H1 (cell line): ENCODE measurements at regions not wholly inside any gene's neighbourhood (a gene's known extent, or its start where the extent isn't known, plus 50 kb on each side); places are given as distances from the start of the nearest gene placed in this dataset.

Source experiments
- CTCF ChIA-PET: fragments of 300-600 bp; sonication (Branson Sonifier 250); formaldehyde crosslinking; loops from one replicate; lab custom pipeline; 2021; ENCODE audit not compliant: partially characterized antibody; lab: Charles Lee
- POLR2A ChIA-PET: fragments of 300-600 bp; sonication (Branson Sonifier 250); formaldehyde crosslinking; loops from one replicate; lab custom pipeline; 2021; ENCODE audit warnings: inconsistent platforms; ENCODE audit not compliant: partially characterized antibody; lab: Charles Lee
- DNase-seq, 2 experiments: peaks; one replicate each; pipeline versions ENCODE4 v3.0.0 to v3.0.0-alpha.2; 2010 to 2022; ENCODE audit warnings: low spot score in 2 of 2, low read depth in 1 of 2, mixed read lengths in 1 of 2
- FAIRE-seq: peaks from 2 replicates; lab custom pipeline; 2011; peaks lifted over from hg19 to GRCh38; lab: Jason Lieb, UNC
- H2AFZ ChIP-seq: 2 replicates; pipeline ENCODE4 v1.8.1; 2012; ENCODE audit warnings: low read length, inconsistent platforms
- H2AK5ac ChIP-seq: 2 replicates; pipeline ENCODE4 v1.6.1; 2013; ENCODE audit warnings: low read depth, low read length
- H2BK120ac ChIP-seq: replicated peaks from 2 replicates; pipeline ENCODE3; 2013; ENCODE audit warnings: low read depth, low read length, inconsistent platforms
- H2BK12ac ChIP-seq: 2 replicates; pipeline ENCODE4 v1.6.1; 2013; ENCODE audit warnings: low read depth, low read length
- H2BK15ac ChIP-seq: 2 replicates; pipeline ENCODE4 v1.6.1; 2013; ENCODE audit warnings: low read length
- H2BK20ac ChIP-seq: 2 replicates; pipeline ENCODE4 v1.6.1; 2013; ENCODE audit warnings: low read length
- H2BK5ac ChIP-seq: 2 replicates; pipeline ENCODE4 v1.6.1; 2013; ENCODE audit warnings: low read depth, low read length
- H3K14ac ChIP-seq: 2 replicates; pipeline ENCODE4 v1.6.1; 2013; ENCODE audit warnings: inconsistent platforms; ENCODE audit not compliant: insufficient read length
- H3K18ac ChIP-seq: 2 replicates; pipeline ENCODE4 v1.6.1; 2013; ENCODE audit warnings: low read length; ENCODE audit errors: extremely low read depth
- H3K23ac ChIP-seq: 2 replicates; pipeline ENCODE4 v1.6.1; 2013; ENCODE audit warnings: inconsistent platforms; ENCODE audit not compliant: insufficient read length
- H3K23me2 ChIP-seq: 2 replicates; pipeline ENCODE4 v1.6.1; 2013; ENCODE audit warnings: low read depth, low read length
- H3K27ac ChIP-seq: 2 replicates; pipeline ENCODE4 v1.6.1; 2011; ENCODE audit warnings: low read depth, low read length, inconsistent platforms
- H3K27me3 ChIP-seq, 4 experiments: replicated peaks in 1 of 4; 1 replicate in 1 of 4; 2 replicates in 3 of 4; pipeline versions ENCODE4 v1.6.1 to v1.8.1; 2011 to 2013; ENCODE audit warnings: low read length in 3 of 4, mild to moderate bottlenecking in 3 of 4, inconsistent platforms in 2 of 4, mixed read lengths in 2 of 4, moderate library complexity in 1 of 4; ENCODE audit not compliant: control insufficient read depth in 3 of 4, insufficient read depth in 3 of 4; ENCODE audit errors: extremely low read depth in 1 of 4
- H3K36me3 ChIP-seq, 4 experiments: 2 replicates each; pipeline versions ENCODE4 v1.6.1 to v1.8.1; 2011 to 2013; ENCODE audit warnings: mild to moderate bottlenecking in 4 of 4, low read length in 3 of 4, moderate library complexity in 2 of 4, control low read depth in 1 of 4, inconsistent platforms in 1 of 4; ENCODE audit not compliant: insufficient read depth in 4 of 4, control insufficient read depth in 2 of 4
- H3K4ac ChIP-seq: replicated peaks from 2 replicates; pipeline ENCODE3; 2013; ENCODE audit warnings: low read length, low read depth, mixed read lengths, inconsistent platforms; ENCODE audit not compliant: insufficient read length
- H3K4me1 ChIP-seq, 4 experiments: replicated peaks in 1 of 4; 1 replicate in 1 of 4; 2 replicates in 3 of 4; pipeline versions ENCODE4 v1.6.1 to v1.8.1; 2011 to 2013; ENCODE audit warnings: low read length in 3 of 4, inconsistent platforms in 2 of 4, mixed read lengths in 1 of 4; ENCODE audit not compliant: insufficient read depth in 4 of 4, control insufficient read depth in 3 of 4
- H3K4me2 ChIP-seq, 2 experiments: 2 replicates each; pipeline versions ENCODE4 v1.6.1 to v1.8.1; 2011 to 2013; ENCODE audit warnings: low read depth in 2 of 2, low read length in 2 of 2, control low read depth in 1 of 2, inconsistent platforms in 1 of 2, mild to moderate bottlenecking in 1 of 2; ENCODE audit not compliant: insufficient read depth in 1 of 2
- H3K4me3 ChIP-seq, 4 experiments: fragments of 200-600, 300-600 bp in 1 of 4; sonication (generic), shearing (Covaris generic), sonication (Bioruptor Twin) in 1 of 4; 2 replicates each; pipeline versions ENCODE4 v1.5.1 to v1.8.1; 2011 to 2016; ENCODE audit warnings: low read length in 4 of 4, low read depth in 3 of 4, control low read depth in 2 of 4, inconsistent platforms in 2 of 4, mild to moderate bottlenecking in 2 of 4, mixed read lengths in 1 of 4, moderate library complexity in 1 of 4; ENCODE audit not compliant: insufficient read depth in 2 of 4; ENCODE audit errors: extremely low read depth in 1 of 4
- H3K56ac ChIP-seq: replicated peaks from 2 replicates; pipeline ENCODE3; 2013; ENCODE audit warnings: low read depth, mild to moderate bottlenecking, mixed read lengths, low read length, inconsistent platforms; ENCODE audit not compliant: insufficient read length
- H3K79me1 ChIP-seq: 2 replicates; pipeline ENCODE4 v1.6.1; 2013; ENCODE audit warnings: low read depth, low read length, control low read depth
- H3K79me2 ChIP-seq, 2 experiments: 2 replicates each; pipeline versions ENCODE4 v1.6.1 to v1.8.1; 2012 to 2013; ENCODE audit warnings: low read length in 2 of 2, mild to moderate bottlenecking in 2 of 2, inconsistent platforms in 1 of 2; ENCODE audit not compliant: insufficient read depth in 2 of 2, control insufficient read depth in 1 of 2
- H3K9ac ChIP-seq, 4 experiments: replicated peaks in 1 of 4; 1 replicate in 1 of 4; 2 replicates in 3 of 4; pipeline versions ENCODE4 v1.6.1 to v1.8.1; 2011 to 2013; ENCODE audit warnings: low read depth in 3 of 4, low read length in 3 of 4, control low read depth in 2 of 4, mild to moderate bottlenecking in 2 of 4, moderate library complexity in 2 of 4, inconsistent platforms in 1 of 4; ENCODE audit errors: extremely low read depth in 1 of 4
- H3K9me3 ChIP-seq, 2 experiments: 2 replicates each; pipeline versions ENCODE4 v1.6.1 to v1.8.1; 2012 to 2013; ENCODE audit warnings: mild to moderate bottlenecking in 2 of 2, moderate library complexity in 2 of 2, control low read depth in 1 of 2, inconsistent platforms in 1 of 2, low read depth in 1 of 2, low read length in 1 of 2, mixed read lengths in 1 of 2; ENCODE audit not compliant: insufficient read depth in 2 of 2
- H4K20me1 ChIP-seq, 2 experiments: replicated peaks in 1 of 2; 2 replicates each; pipeline versions ENCODE3 to v1.8.1; 2011 to 2013; ENCODE audit warnings: inconsistent platforms in 2 of 2, low read length in 2 of 2, mild to moderate bottlenecking in 1 of 2; ENCODE audit not compliant: insufficient read depth in 2 of 2, control insufficient read depth in 1 of 2
- H4K5ac ChIP-seq: 2 replicates; pipeline ENCODE4 v1.6.1; 2013; ENCODE audit warnings: low read length, low read depth, mixed read lengths, inconsistent platforms; ENCODE audit not compliant: insufficient read length
- H4K8ac ChIP-seq: 2 replicates; pipeline ENCODE4 v1.8.0; 2013; ENCODE audit warnings: mild to moderate bottlenecking, moderate library complexity, low read length, inconsistent platforms; ENCODE audit not compliant: insufficient read depth; ENCODE audit errors: extremely low read depth
- H4K91ac ChIP-seq: replicated peaks from 2 replicates; pipeline ENCODE3; 2013; ENCODE audit warnings: low read length, mixed read lengths, inconsistent platforms; ENCODE audit not compliant: insufficient read length
- ATF3 ChIP-seq: IDR thresholded peaks from 2 replicates; pipeline ENCODE4 v1.6.1; 2011; ENCODE audit warnings: low read depth, mild to moderate bottlenecking, low read length; ENCODE audit not compliant: insufficient read depth
- BACH1 ChIP-seq: IDR thresholded peaks from 2 replicates; pipeline ENCODE4 v1.6.1; 2012; ENCODE audit warnings: low read length, improper control_type of control experiment
- CREB1 ChIP-seq: IDR thresholded peaks from 2 replicates; pipeline ENCODE4 v1.6.1; 2012; ENCODE audit warnings: inconsistent platforms
- EZH2 ChIP-seq: fragments of 200-600 bp; sonication (generic); IDR thresholded peaks from 2 replicates; pipeline ENCODE4 v1.7.1; 2012; ENCODE audit warnings: low read depth, mild to moderate bottlenecking, moderate library complexity, low read length, inconsistent platforms; ENCODE audit not compliant: severe bottlenecking
- KDM4A ChIP-seq: IDR thresholded peaks from one replicate; pipeline ENCODE4 v1.7.1; 2012; ENCODE audit warnings: low read depth, mild to moderate bottlenecking, moderate library complexity, low read length, inconsistent platforms; ENCODE audit not compliant: severe bottlenecking
- RFX5 ChIP-seq: IDR thresholded peaks from 2 replicates; pipeline ENCODE4 v1.6.1; 2011; ENCODE audit warnings: low read depth, low read length, improper control_type of control experiment, borderline replicate concordance
- SAP30 ChIP-seq: fragments of 300-600 bp; sonication (generic); IDR thresholded peaks from 2 replicates; pipeline ENCODE4 v1.7.1; 2012; ENCODE audit warnings: low read length, moderate library complexity, mild to moderate bottlenecking, inconsistent platforms; ENCODE audit not compliant: insufficient read depth, insufficient replicate concordance
- SIRT6 ChIP-seq: IDR thresholded peaks from one replicate; pipeline ENCODE4 v1.7.1; 2012; ENCODE audit warnings: low read length, inconsistent platforms
- SP2 ChIP-seq: IDR thresholded peaks from 2 replicates; pipeline ENCODE4 v1.6.1; 2012; ENCODE audit warnings: mild to moderate bottlenecking, low read length, inconsistent platforms
- SRF ChIP-seq: IDR thresholded peaks from 2 replicates; pipeline ENCODE4 v1.6.1; 2011; ENCODE audit warnings: mild to moderate bottlenecking, low read depth, low read length, moderate library complexity
- TAF7 ChIP-seq: optimal IDR thresholded peaks from 2 replicates; pipeline ENCODE3; 2011; ENCODE audit warnings: low read depth, mild to moderate bottlenecking, inconsistent platforms, low read length, moderate library complexity, borderline replicate concordance
- WGBS, 2 experiments: shearing (Covaris generic) in 1 of 2; methylation state at CpG; one replicate each; pipeline versions ENCODE4 v1.1.6 to v1.1.7; 2013 to 2015; ENCODE audit warnings: low lambda C conversion rate in 2 of 2, mixed read lengths in 2 of 2, inconsistent platforms in 1 of 2, low coverage in 1 of 2, missing lambda C conversion rate in 1 of 2; ENCODE audit not compliant: insufficient replicate concordance in 2 of 2, insufficient coverage in 1 of 2, insufficient read length in 1 of 2; ENCODE audit errors: extremely low coverage in 1 of 2, missing lambda C conversion rate in 1 of 2; 5-methylcytosine and 5-hydroxymethylcytosine counted together

DNA sequence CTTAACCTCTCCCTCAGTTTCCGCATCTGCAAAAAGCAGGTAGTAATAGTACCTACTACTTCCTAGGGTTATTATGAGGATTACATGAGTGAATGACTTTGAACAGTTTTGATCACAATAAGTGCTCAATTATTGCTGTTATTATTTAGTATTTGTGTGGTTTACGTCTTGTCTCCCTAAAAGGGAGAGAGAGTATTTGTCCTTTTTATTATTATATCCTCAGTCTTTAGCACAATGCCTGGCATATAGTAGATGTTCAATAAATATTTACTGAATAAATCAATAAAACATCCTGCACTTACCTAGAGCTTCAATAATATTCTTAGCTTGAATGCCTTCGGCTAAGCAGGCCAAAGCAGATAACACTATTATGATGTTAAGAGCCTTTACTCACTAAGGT is 160.0 kb downstream of the TANC2 start:
- no peak overlapping the region for H3K4me3 ChIP-seq
- no peaks in the 10 kb centered on the region for H3K79me2 ChIP-seq
- no peak overlapping the region for H4K5ac ChIP-seq
- no peaks in the 10 kb centered on the region for H3K79me1 ChIP-seq
- H4K20me1 ChIP-seq, result no peaks in the 10 kb centered on the region
- H3K23ac ChIP-seq, result no peak overlapping the region
- H3K4me2 ChIP-seq, result no peak overlapping the region
- H3K27me3 ChIP-seq, result no peaks in the 10 kb centered on the region
- no peak overlapping the region for H3K4ac ChIP-seq
- WGBS, 2 experiments, result 93% methylated on average over 3 of the region's 3 CpGs; no CpG with 5 or more reads in 1 of the 2 experiments
- H2BK120ac ChIP-seq, result no peak overlapping the region
- ChIA-PET POLR2A (no interaction called here), CTCF (interaction anchor here (1.5 kb wide), 1 partner anchor 281 kb away, joined by 3 read pairs; no protein-coding TSS in a partner anchor)
- H3K23me2 ChIP-seq, result no peaks in the 10 kb centered on the region; the same call in 1 of the 2 replicates
- no peak for FAIRE-seq
- H3K36me3 ChIP-seq, result no peaks in the 10 kb centered on the region
- H2BK20ac ChIP-seq, result no peak overlapping the region
- H2AFZ ChIP-seq, result no peak overlapping the region
- H3K9ac ChIP-seq, result no peak overlapping the region
- no peak overlapping the region for H4K8ac ChIP-seq
- H3K18ac ChIP-seq, result no peak overlapping the region
- H3K4me1 ChIP-seq, result peaks cover 0 to 4% (median 0%) of the 10 kb centered on the region in 4 experiments; a peak in 2 of 7 replicates
- DNase-seq, result no peak
- H2BK15ac ChIP-seq, result no peak overlapping the region
- H2AK5ac ChIP-seq, result no peak overlapping the region
- no peaks in the 10 kb centered on the region for H3K9me3 ChIP-seq
- H3K56ac ChIP-seq, result no peak overlapping the region
- TF ChIP-seq KDM4A, result no peak
- TF ChIP-seq BACH1, result no peak
- no peak for TF ChIP-seq SRF
- TF ChIP-seq TAF7, result no peak
- no peak for TF ChIP-seq EZH2
- no peak for TF ChIP-seq SAP30
- no peak for TF ChIP-seq SIRT6
- no peak for TF ChIP-seq RFX5
- TF ChIP-seq CREB1, result no peak
- no peak for TF ChIP-seq SP2
- no peak for TF ChIP-seq ATF3
- H3K14ac ChIP-seq, result no peak overlapping the region
- H2BK12ac ChIP-seq, result no peak overlapping the region
- no peak overlapping the region for H2BK5ac ChIP-seq
- H3K27ac ChIP-seq, result no peak overlapping the region
- H4K91ac ChIP-seq, result no peak overlapping the region
